Posterior vena cava (tissue), 2 donors: ENCODE measurements at regions not wholly inside any gene's neighbourhood (a gene's known extent, or its start where the extent isn't known, plus 50 kb on each side); places are given as distances from the start of the nearest gene placed in this dataset.
"Not testable (repeated sequence)": the region's sequence is repeated elsewhere in the genome, so short reads cannot be mapped to it uniquely, and the experiment has no call there.

ENCODE experiments used
- DNase-seq: peaks from one replicate; pipeline ENCODE4 v3.0.0-alpha.2; 2020; ENCODE audit warnings: low spot score
- intact Hi-C, 2 donors: fragments of 100-400 bp; cut with DNase I; formaldehyde crosslinking; loops; one replicate each; pipeline versions ENCODE4 v1.14.1 to v1.14.2; 2022 to 2023
- donor health status: DM: yes; HTN: yes; CAD: no.
- donor health status: DM: yes; HTN: yes; CAD: no.

- intact Hi-C loops = no loop called here
- DNase-seq = no peak
These were observed 101.6 kb upstream of the KRAS start for GRCh38 chr12:25352083-25352918.

- no peak for DNase-seq
- intact Hi-C loops = no loop called here
These were observed 97.8 kb upstream of the KRAS start for GRCh38 chr12:25348593-25348895.

GRCh38 chr12:25347716-25348592 lies 97.2 kb upstream of the KRAS start:
- intact Hi-C loops = no loop called here

GRCh38 chr12:25341877-25342276 lies 91.1 kb upstream of the KRAS start:
- DNase-seq, intact Hi-C loops: not testable (repeated sequence)

More at GRCh38 chr12:25347716-25348592, 97.2 kb upstream of the KRAS start:
- DNase-seq = no peak

- DNase-seq = no peak
- intact Hi-C loops = no loop called here
These were observed 87.2 kb upstream of the KRAS start for GRCh38 chr12:25337916-25338315.

GRCh38 chr12:25332143-25332542 lies 81.4 kb upstream of the KRAS start:
- DNase-seq = no peak
- intact Hi-C loops = no loop called here

GRCh38 chr12:25328072-25328712 lies 77.5 kb upstream of the KRAS start:
- DNase-seq = no peak
- intact Hi-C loops = no loop called here

- intact Hi-C loops = no loop called here
- no peak for DNase-seq
These were observed 76.6 kb upstream of the KRAS start for GRCh38 chr12:25327321-25327720.

GRCh38 chr12:25326326-25326725 lies 75.6 kb upstream of the KRAS start:
- intact Hi-C loops = no loop called here
- no peak for DNase-seq

- intact Hi-C loops = no loop called here
- DNase-seq = no peak
These were observed 74.1 kb upstream of the KRAS start for GRCh38 chr12:25324861-25325260.

- intact Hi-C loops = no loop called here
- DNase-seq = no peak
These were observed 72.9 kb upstream of the KRAS start for GRCh38 chr12:25323581-25323982.

- no peak for DNase-seq
These were observed 72.3 kb upstream of the KRAS start for GRCh38 chr12:25322918-25323531.

GRCh38 chr12:25322351-25322750 lies 71.6 kb upstream of the KRAS start:
- intact Hi-C loops = no loop called here
- DNase-seq = no peak

More at GRCh38 chr12:25322918-25323531, 72.3 kb upstream of the KRAS start:
- intact Hi-C loops = no loop called here

GRCh38 chr12:25321772-25322171 lies 71.0 kb upstream of the KRAS start:
- intact Hi-C loops = no loop called here
- DNase-seq = no peak

- DNase-seq = no peak
- intact Hi-C loops = no loop called here
These were observed 69.6 kb upstream of the KRAS start for GRCh38 chr12:25320123-25321006.

GRCh38 chr12:25319233-25319984 lies 68.7 kb upstream of the KRAS start:
- DNase-seq = no peak
- intact Hi-C loops = no loop called here

- no peak for DNase-seq
- intact Hi-C loops = no loop called here
These were observed 66.8 kb upstream of the KRAS start for GRCh38 chr12:25317553-25317952.

GRCh38 chr12:25315388-25315787 lies 64.7 kb upstream of the KRAS start:
- intact Hi-C loops = no loop called here
- DNase-seq = no peak
